OCI-LY3 (cell line): ENCODE measurements at regions not wholly inside any gene's neighbourhood (a gene's known extent, or its start where the extent isn't known, plus 50 kb on each side); places are given as distances from the start of the nearest gene placed in this dataset.

Experiments
- H2AFZ ChIP-seq: fragments of 200-600, 300-600 bp; shearing (Covaris generic); 2 replicates; pipeline ENCODE4 v1.6.0; 2014; ENCODE audit warnings: antibody characterized with exemption, low read depth, low read length
- H3K27ac ChIP-seq: fragments of 200-600, 300-600 bp; sonication (generic); 2 replicates; pipeline ENCODE4 v1.5.1; 2014; ENCODE audit warnings: mild to moderate bottlenecking, low read length, moderate library complexity, mixed read lengths
- H3K27me3 ChIP-seq: fragments of 200-600, 300-600 bp; sonication (generic); 2 replicates; pipeline ENCODE4 v1.6.1; 2014; ENCODE audit warnings: low read depth, low read length, mixed read lengths
- H3K36me3 ChIP-seq: fragments of 200-600, 300-600 bp; sonication (generic); replicated peaks from 2 replicates; pipeline ENCODE3; 2014; ENCODE audit warnings: low read depth, low read length, mixed read lengths
- H3K4me1 ChIP-seq: fragments of 300-600, 200-600 bp; sonication (generic); 2 replicates; pipeline ENCODE4 v1.6.1; 2014; ENCODE audit warnings: low read length, mixed read lengths
- H3K4me2 ChIP-seq: fragments of 200-600, 300-600 bp; sonication (generic); 2 replicates; pipeline ENCODE4 v1.6.1; 2014; ENCODE audit warnings: low read length, mixed read lengths
- H3K4me3 ChIP-seq: fragments of 300-600, 200-600 bp; sonication (generic); 2 replicates; pipeline ENCODE4 v1.5.1; 2014; ENCODE audit warnings: antibody characterized with exemption, mild to moderate bottlenecking, low read length, moderate library complexity
- H3K79me2 ChIP-seq: fragments of 300-600, 200-600 bp; shearing (Covaris generic); 2 replicates; pipeline ENCODE4 v1.6.1; 2014; ENCODE audit warnings: mild to moderate bottlenecking, low read length, mixed read lengths
- H3K9ac ChIP-seq: fragments of 300-600, 200-600 bp; shearing (Covaris generic); 2 replicates; pipeline ENCODE4 v1.6.0; 2014; ENCODE audit warnings: mild to moderate bottlenecking, low read length, moderate library complexity
- H3K9me3 ChIP-seq: fragments of 200-600, 300-600 bp; shearing (Covaris generic); 2 replicates; pipeline ENCODE4 v1.6.1; 2014; ENCODE audit warnings: low read length, mixed read lengths; ENCODE audit not compliant: insufficient read depth
- H4K20me1 ChIP-seq: fragments of 200-600, 300-600 bp; sonication (generic); 2 replicates; pipeline ENCODE4 v1.6.1; 2016; ENCODE audit warnings: low read length, mixed read lengths; ENCODE audit not compliant: insufficient read depth
- EZH2phosphoT487 ChIP-seq: fragments of 200-600 bp; shearing (Covaris generic); IDR thresholded peaks from 2 replicates; pipeline ENCODE4 v1.6.1; 2018; ENCODE audit warnings: antibody characterized with exemption, mixed run types, low read depth
- TF ChIP-seq, protein P1 (sequence below): fragments of 200-600, 300-600 bp; sonication (generic); IDR thresholded peaks from 2 replicates; pipeline ENCODE4 v1.5.1; 2014; ENCODE audit warnings: antibody characterized with exemption, low read length, low read depth

DNA sequence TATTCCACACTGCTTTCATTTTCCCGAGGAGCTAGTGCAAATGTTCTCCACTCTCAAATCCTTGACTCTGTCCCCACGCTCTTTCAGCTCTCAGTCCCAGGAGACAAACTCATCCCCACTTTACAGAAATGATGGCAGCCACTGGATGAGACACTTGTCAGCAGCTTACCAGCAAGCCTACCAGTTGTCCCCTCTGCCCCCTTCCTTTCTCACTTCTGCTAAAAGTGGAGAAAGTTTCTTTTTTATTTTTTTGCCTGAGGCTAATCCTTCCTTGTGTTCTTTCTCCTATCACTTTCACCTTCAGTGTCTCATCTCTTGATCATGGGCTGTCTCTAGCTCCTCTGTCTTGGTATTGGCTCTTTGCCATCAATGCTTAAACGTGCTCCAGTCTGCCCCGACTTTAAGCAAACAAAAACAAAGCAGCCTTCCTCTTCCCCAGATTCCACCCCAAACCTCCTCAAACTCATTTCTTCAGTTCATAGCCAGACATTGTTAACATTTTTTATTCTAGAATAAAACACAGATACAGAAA, 64.5 kb downstream of the TTC32 start:
- H3K4me2 ChIP-seq = peak overlapping the region; percentile 25
- no peak overlapping the region for H2AFZ ChIP-seq
- no peaks in the 10 kb centered on the region for H3K9me3 ChIP-seq
- no peaks in the 10 kb centered on the region for H3K36me3 ChIP-seq
- peaks cover 44% of the 10 kb centered on the region for H3K4me1 ChIP-seq
- H3K4me3 ChIP-seq = no peak overlapping the region
- no peaks in the 10 kb centered on the region for H4K20me1 ChIP-seq
- 0 out of 2 replicates have a peak, but pooled peaks cover 3% of the 10 kb centered on the region for H3K27me3 ChIP-seq
- H3K79me2 ChIP-seq = no peaks in the 10 kb centered on the region
- no peak overlapping the region for H3K9ac ChIP-seq
- TF ChIP-seq, protein P1, sequence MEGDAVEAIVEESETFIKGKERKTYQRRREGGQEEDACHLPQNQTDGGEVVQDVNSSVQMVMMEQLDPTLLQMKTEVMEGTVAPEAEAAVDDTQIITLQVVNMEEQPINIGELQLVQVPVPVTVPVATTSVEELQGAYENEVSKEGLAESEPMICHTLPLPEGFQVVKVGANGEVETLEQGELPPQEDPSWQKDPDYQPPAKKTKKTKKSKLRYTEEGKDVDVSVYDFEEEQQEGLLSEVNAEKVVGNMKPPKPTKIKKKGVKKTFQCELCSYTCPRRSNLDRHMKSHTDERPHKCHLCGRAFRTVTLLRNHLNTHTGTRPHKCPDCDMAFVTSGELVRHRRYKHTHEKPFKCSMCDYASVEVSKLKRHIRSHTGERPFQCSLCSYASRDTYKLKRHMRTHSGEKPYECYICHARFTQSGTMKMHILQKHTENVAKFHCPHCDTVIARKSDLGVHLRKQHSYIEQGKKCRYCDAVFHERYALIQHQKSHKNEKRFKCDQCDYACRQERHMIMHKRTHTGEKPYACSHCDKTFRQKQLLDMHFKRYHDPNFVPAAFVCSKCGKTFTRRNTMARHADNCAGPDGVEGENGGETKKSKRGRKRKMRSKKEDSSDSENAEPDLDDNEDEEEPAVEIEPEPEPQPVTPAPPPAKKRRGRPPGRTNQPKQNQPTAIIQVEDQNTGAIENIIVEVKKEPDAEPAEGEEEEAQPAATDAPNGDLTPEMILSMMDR = no peak
- no peak for TF ChIP-seq EZH2phosphoT487
- no peak overlapping the region for H3K27ac ChIP-seq

DNA sequence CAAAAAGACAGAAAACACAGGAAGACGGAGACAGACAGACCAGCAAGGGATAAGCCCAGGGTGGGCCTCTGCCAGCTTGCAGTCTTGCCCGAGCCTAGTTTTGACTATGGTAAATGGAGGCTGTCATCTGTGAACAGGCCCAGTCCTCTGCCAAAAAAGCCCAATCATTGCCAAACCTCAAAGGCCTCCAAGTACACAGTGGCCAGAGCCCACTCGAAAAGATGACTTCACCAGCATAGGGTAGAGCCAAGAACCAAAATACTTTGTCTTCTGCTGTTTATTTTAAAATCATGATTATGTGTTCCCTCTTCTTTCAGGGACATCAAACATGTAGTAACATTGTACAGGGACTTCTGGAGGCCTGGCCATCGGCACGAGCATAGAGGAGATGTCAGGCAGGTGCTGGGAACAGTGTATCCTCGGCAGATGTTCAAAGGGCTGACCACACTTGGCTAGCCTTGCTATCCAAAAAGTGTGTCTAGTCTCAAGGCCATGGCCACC, 66.0 kb downstream of the TTC32 start:
- no peak overlapping the region for H3K9ac ChIP-seq
- no peaks in the 10 kb centered on the region for H4K20me1 ChIP-seq
- H3K4me1 ChIP-seq = peaks cover 44% of the 10 kb centered on the region
- no peak overlapping the region for H2AFZ ChIP-seq
- H3K27ac ChIP-seq = no peak overlapping the region
- H3K79me2 ChIP-seq = no peaks in the 10 kb centered on the region
- H3K9me3 ChIP-seq = no peaks in the 10 kb centered on the region
- no peak overlapping the region for H3K4me2 ChIP-seq
- no peak for TF ChIP-seq EZH2phosphoT487
- TF ChIP-seq, protein P1 = no peak
- 0 out of 2 replicates have a peak, but pooled peaks cover 3% of the 10 kb centered on the region for H3K27me3 ChIP-seq
- H3K36me3 ChIP-seq = no peaks in the 10 kb centered on the region
- no peak overlapping the region for H3K4me3 ChIP-seq

DNA sequence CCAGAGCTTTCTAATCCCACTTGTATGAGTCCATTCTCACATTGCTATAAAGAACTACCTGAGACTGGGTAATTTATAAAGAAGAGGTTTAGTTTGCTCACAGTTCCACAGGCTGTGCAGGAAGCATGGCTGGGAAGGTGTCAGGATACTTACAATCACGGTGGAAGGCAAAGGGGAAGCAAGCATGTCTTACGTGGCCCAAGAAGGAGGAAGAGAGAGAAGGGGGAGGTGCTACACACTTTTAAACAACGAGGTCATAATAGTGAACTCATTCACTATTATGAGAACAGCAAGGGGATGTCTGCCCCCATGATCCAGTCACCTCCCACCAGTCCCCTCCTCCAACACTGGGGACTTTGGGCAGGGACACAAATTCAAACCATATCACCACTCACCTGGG, 67.8 kb downstream of the TTC32 start:
- Histone ChIP-seq H3K9me3 (no peaks in the 10 kb centered on the region), H3K4me3 (no peak overlapping the region; the same call in 1 of the 2 replicates), H4K20me1 (no peaks in the 10 kb centered on the region), H3K4me1 (peaks cover 51% of the 10 kb centered on the region), H3K27ac (0 out of 2 replicates have a peak overlapping the region, but pooled peaks have one; percentile 8), H3K36me3 (no peaks in the 10 kb centered on the region), H3K79me2 (no peaks in the 10 kb centered on the region), H3K4me2 (peak overlapping the region; percentile 44), H3K9ac (no peak overlapping the region), H3K27me3 (0 out of 2 replicates have a peak, but pooled peaks cover 7% of the 10 kb centered on the region), H2AFZ (no peak overlapping the region)
- TF ChIP-seq, protein P1 = no peak
- no peak for TF ChIP-seq EZH2phosphoT487

DNA sequence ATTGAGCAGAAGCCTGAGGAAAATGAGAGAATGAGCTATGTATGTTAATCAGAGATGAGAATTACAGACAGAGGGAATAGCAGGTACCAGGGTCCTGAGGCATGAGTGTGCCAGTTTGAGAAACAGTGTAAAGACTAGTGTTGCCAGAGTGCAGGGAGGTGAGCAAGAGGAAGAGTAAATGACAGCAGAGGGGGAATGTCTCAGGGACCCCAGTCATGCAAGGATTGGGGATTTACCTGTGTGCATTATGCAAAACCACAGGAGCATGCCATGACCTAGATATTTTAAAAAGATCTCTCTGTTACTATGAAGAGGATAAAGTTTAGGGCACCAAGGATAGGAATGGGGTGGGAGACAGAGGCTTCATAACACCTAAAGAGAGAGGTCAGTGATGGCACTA, 72.1 kb downstream of the TTC32 start:
- H3K36me3 ChIP-seq = no peaks in the 10 kb centered on the region
- no peak overlapping the region for H3K27ac ChIP-seq
- no peaks in the 10 kb centered on the region for H4K20me1 ChIP-seq
- peaks cover 12% of the 10 kb centered on the region for H3K27me3 ChIP-seq
- no peak overlapping the region for H3K4me2 ChIP-seq
- H3K4me3 ChIP-seq = no peak overlapping the region
- peaks cover 20% of the 10 kb centered on the region for H3K4me1 ChIP-seq
- no peak overlapping the region for H2AFZ ChIP-seq
- H3K9me3 ChIP-seq = no peaks in the 10 kb centered on the region
- H3K9ac ChIP-seq = no peak overlapping the region
- H3K79me2 ChIP-seq = no peaks in the 10 kb centered on the region
- no peak for TF ChIP-seq EZH2phosphoT487
- TF ChIP-seq, protein P1 = no peak
